ENCODE measurements at regions not wholly inside any gene's neighbourhood (a gene's known extent, or its start where the extent isn't known, plus 50 kb on each side); places are given as distances from the start of the nearest gene placed in this dataset.

DNA sequence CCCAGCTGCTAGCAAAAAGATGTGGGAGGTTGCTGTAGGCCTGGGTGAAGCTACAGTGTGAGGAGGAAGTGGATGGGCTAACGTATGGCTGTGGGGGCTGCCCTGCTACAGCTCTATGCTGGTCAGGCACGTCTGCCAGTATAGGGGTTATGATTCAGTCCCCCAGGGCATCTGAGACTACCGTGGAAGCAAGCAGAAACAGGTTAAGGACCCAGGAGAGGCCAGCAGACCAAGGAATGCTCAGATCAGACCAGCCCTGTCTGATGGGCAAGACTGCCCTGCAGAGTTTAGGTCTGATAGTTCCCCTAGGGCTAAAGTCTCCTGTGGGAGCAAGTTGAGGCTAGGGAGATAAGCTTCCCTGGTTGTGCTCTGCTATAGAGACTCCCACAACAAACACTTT, 416.1 kb upstream of the CTNND2 start:
- no peak for DNase-seq (ENCODE audit: low read depth in 2 of 3, low spot score in 2 of 3)

- DNase-seq (ENCODE audit: low read depth in 2 of 3, low spot score in 2 of 3) = no peak
Measured at GRCh38 chr5:12316812-12317211, 412.6 kb upstream of the CTNND2 start.

DNA sequence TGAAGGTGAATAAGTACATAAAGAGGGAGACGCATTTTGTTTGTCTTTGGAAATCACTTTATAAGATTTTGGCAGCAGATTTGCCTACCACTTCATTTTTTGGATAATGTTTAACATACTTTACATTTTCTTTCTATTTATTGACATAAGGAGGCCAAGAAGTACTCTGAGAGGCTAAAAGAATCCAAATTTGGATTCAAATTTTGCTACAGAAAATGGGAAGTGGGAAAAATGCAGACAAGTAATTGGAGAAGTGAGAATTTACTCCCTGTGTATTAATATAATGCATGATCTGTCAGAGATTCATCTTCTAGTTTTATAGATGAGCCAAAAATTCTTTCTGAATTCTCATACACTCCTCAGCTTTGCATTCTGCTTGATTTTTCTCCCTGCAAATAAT, 411.2 kb upstream of the CTNND2 start:
- DNase-seq (ENCODE audit: low read depth in 2 of 3, low spot score in 2 of 3) = no peak

DNA sequence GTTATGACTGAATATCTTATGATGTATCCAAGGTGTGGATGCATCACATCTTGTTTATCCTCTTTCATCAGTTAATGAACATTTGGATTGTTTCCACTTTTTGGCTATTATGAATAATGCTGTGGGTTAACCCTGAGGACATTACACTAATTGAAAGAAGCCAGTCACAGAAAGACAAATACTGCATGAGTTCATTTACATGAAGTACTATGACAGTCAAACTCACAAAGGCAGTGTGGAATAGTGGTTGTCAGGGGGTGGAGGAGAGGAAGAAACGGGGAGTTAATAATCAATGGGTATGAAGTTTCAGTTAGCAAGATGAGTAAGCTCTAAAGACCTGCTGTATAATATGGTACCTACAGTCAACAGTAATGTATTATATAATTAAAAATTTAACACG, 409.4 kb upstream of the CTNND2 start:
- DNase-seq (ENCODE audit: low read depth in 2 of 3, low spot score in 2 of 3) = no peak

DNA sequence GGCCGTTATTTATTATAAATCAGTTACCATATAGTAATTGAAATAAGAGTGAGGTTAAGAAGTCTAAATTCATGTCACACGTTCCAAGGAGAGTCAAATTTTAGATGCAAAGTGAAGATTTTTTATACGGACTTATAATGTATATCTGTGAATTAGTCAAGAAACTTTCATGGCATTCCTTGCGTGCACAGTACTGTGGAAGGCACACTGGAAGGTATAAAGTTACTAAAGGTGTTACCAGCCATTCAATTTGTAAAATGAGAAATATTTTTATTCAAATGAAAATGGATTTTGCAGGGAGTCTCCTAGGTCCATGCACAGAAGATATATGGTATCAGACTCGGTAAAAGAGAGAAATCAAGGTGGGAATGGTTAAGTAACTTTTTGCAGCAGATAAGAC, 408.1 kb upstream of the CTNND2 start:
- DNase-seq (ENCODE audit: low read depth in 2 of 3, low spot score in 2 of 3) = no peak

GRCh38 chr5:12294151-12294550, 389.9 kb upstream of the CTNND2 start:
- no peak for DNase-seq (ENCODE audit: low read depth in 2 of 3, low spot score in 2 of 3)

GRCh38 chr5:12292610-12293204, 388.5 kb upstream of the CTNND2 start:
- DNase-seq (ENCODE audit: low read depth in 2 of 3, low spot score in 2 of 3) = peak in 1 of 3 donors; percentile 35

DNA sequence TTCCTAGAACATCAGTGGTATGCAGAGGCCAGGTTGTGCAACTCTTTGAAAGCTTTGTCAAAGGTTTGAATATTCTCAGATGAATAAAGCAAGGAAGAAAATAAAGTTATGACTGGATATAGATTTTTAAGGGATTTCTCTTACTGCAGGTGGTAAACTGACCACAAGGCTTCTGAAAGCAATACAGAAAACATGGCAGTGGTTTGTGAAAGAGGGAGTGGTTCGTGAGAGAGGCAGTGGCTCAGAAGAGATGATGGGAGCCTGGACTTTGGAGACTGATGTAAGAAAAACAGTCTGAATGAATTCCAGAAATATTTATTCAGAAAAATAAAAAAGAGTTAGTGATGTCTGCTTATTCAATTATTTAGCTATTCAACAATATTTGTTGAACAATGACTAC, 380.4 kb upstream of the CTNND2 start:
- DNase-seq (ENCODE audit: low read depth in 2 of 3, low spot score in 2 of 3) = no peak

- no peak for DNase-seq (ENCODE audit: low read depth in 2 of 3, low spot score in 2 of 3)
Measured at GRCh38 chr5:12277504-12278192, 373.4 kb upstream of the CTNND2 start.

GRCh38 chr5:12274236-12274635, 370.0 kb upstream of the CTNND2 start:
- no peak for DNase-seq (ENCODE audit: low read depth in 2 of 3, low spot score in 2 of 3)

DNA sequence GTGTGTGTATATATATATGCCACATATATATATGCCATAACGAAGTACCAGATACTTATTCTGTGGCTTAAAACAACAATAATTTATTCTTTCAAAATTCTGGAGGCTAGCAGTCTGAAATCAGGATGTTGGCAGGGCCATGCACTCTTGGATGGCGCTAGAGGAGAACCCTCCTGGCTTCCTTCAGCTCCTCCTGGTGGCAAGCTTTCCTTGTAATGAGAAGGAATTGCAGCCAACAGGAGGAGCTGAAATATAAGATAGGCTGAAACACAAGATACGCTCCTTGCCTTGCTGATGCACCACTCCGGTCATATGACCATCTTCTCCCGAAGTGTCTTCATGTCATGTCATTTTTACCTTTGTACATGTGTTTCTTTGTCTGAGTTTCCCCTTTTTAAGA, 368.1 kb upstream of the CTNND2 start:
- DNase-seq (ENCODE audit: low read depth in 2 of 3, low spot score in 2 of 3) = no peak

GRCh38 chr5:12270914-12271313, 366.7 kb upstream of the CTNND2 start:
- DNase-seq (ENCODE audit: low read depth in 2 of 3, low spot score in 2 of 3) = no peak

DNA sequence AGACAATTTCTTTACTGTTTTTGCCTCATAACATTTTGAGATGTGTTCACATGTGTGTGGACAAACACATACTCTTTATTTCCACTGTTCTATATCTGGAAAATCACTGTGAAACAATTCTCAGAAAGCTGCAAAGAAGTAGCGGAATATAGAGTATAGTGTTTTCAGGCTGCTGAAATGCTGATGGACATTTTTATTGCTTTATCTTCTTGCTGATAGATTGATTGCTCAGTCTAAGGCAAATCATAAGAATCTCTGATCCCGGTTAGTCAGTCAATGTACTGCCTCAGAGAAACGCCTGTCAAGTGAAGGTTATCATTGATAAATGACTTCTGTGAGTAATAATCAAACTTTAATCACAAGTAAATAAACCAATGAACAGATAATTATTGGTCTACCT, 364.9 kb upstream of the CTNND2 start:
- no peak for DNase-seq (ENCODE audit: low read depth in 2 of 3, low spot score in 2 of 3)

- no peak for DNase-seq (ENCODE audit: low read depth in 2 of 3, low spot score in 2 of 3)
Measured at GRCh38 chr5:12258549-12258948, 354.3 kb upstream of the CTNND2 start.

DNA sequence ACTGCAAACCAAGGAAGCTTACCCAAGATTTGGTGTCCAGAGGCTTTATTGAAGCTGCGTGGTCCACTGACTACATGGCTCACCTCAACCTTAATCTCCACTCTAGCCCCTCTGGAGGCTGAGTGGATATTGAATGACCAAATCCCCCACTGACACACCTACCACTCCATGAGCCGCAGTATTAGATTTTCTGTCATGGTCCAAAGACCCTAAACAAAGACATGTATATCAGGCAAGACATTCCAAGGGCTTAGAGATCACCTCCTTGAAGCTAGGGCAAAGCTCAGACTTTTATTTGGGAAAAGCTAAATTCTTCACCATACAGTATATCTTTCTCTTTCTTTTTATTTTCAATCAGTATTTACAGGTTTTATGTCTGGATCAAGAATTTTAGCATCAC, 346.2 kb upstream of the CTNND2 start:
- no peak for DNase-seq (ENCODE audit: low read depth in 2 of 3, low spot score in 2 of 3)

DNA sequence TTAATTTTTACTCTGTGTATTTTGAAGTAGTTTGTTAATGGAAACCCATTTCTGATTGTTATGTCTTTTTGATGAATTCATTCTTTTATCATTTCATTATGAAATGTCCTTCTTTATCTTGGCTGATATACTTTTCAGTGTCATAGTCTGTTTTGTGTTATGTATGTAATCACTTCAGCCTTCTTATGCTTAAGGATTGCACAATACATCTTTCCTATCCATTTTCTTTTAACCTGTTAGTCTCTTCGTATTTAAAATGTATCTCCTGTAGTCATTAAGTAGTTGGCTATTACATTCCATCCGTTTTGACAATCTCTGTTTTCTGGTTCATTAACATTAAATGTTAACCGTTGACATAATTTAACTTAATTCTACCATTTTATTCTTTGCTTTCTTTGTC, 344.6 kb upstream of the CTNND2 start:
- DNase-seq (ENCODE audit: low read depth in 2 of 3, low spot score in 2 of 3) = no peak

DNA sequence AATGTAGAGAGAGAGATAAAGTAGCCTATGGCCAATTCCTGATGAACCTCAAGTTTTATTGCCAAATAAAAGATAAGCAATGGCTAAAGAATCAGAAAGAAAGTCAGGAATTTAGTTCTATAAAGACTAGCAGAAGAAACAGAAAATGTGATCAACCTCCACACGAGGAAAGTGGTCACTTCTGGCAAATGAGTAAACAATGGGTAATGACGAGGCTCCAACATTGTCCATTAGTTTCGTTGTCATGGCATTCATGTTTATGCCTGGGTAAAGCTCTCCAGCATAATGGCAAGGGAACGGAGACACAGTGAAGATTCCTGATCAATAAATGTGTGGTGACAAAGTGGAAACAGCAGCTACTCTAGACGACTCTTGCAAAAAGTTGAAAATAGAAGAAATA, 341.8 kb upstream of the CTNND2 start:
- no peak for DNase-seq (ENCODE audit: low read depth in 2 of 3, low spot score in 2 of 3)

GRCh38 chr5:12245429-12245828, 341.2 kb upstream of the CTNND2 start:
- DNase-seq (ENCODE audit: low read depth in 2 of 3, low spot score in 2 of 3) = no peak

DNA sequence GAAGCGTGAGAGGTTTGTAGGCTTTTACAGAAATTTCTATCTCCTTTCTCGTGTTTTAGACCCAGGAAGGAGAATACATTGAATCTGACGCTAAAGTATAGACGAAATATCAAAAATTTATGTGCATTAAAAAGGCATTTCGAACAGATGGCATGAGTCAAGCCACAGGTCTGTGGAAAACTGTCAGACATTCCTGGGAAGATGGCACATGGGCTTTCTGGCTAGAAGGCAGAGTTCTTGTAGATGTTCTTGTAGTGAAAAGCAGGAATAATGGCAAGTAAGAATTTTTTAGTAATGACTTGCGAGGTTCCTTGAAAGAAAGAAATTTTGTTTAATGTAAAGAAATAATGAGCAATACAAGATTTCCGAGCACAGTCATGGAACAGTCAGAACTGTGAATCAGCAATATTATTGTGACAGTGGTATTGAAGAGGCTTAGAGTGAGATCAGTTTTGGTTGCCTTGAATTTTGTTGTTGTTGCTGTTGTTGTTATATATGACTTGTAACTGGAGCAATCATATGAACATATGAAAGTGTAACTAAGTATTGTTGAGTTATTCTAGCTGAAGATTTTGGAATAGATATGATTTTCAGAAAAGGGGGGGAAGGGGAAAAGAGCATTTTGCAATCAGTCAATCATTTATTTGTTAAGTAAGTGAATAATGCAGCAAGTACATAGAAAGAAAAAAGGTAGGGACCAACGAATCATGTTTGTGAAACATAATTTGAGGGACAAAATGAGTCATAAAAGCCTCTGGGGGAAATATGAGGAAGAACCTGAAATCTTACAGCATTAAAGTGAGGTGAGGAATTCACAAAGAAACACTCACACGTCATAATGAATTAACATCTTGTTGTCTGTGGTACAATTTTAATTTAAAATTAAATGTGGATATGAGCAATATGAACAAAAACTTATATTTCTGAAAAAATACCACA, 339.0 kb upstream of the CTNND2 start:
- no peak for DNase-seq (ENCODE audit: low read depth in 2 of 3, low spot score in 2 of 3)

GRCh38 chr5:12237837-12238575, 333.8 kb upstream of the CTNND2 start:
- no peak for DNase-seq (ENCODE audit: low read depth in 2 of 3, low spot score in 2 of 3)

- DNase-seq (ENCODE audit: low read depth in 2 of 3, low spot score in 2 of 3) = no peak
Measured at GRCh38 chr5:12230659-12231058, 326.4 kb upstream of the CTNND2 start.
